ENCODE measurements at regions not wholly inside any gene's neighbourhood (a gene's known extent, or its start where the extent isn't known, plus 50 kb on each side); places are given as distances from the start of the nearest gene placed in this dataset.

- H3K79me2 ChIP-seq (ENCODE audit: low read depth): no peaks in the 10 kb centered on the region
- H3K4me1 ChIP-seq (replicated peaks; ENCODE audit: insufficient read depth): no peaks in the 10 kb centered on the region
- no peaks in the 10 kb centered on the region for H4K20me1 ChIP-seq (ENCODE audit: insufficient read depth)
- H3K4me3 ChIP-seq: no peak overlapping the region
- TF ChIP-seq CTCF (conservative IDR thresholded peaks at IDR 0.05) (no peak), EZH2 (IDR thresholded peaks at IDR 0.05; ENCODE audit: low read depth) (no peak)
- H3K9me2 ChIP-seq (ENCODE audit: insufficient read depth): no peaks in the 10 kb centered on the region
- ChIA-PET CTCF (no interaction called here), POLR2A (ENCODE audit: unreplicated experiment) (no interaction called here)
- intact Hi-C loops (cut with micrococcal nuclease; ENCODE audit: unreplicated experiment): no loop called here
- no peak overlapping the region for H2AFZ ChIP-seq
- no peak for DNase-seq
- no peaks in the 10 kb centered on the region for H3F3A ChIP-seq (ENCODE audit: insufficient read depth, low read depth)
- H3K9me3 ChIP-seq (ENCODE audit: insufficient read depth, low read depth): no peaks in the 10 kb centered on the region
- H3K27me3 ChIP-seq (ENCODE audit: insufficient read depth, low read depth): no peaks in the 10 kb centered on the region
- no peak overlapping the region for H3K4me2 ChIP-seq
- BruUV-seq (replicated peaks): no TSS peak
- no peak overlapping the region for H3K27ac ChIP-seq
- no peaks in the 10 kb centered on the region for H3K36me3 ChIP-seq (ENCODE audit: low read depth)
Observed at GRCh38 chr3:117625174-117625573, 915.6 kb downstream of the TUSC7 start.

- Histone ChIP-seq H3F3A (ENCODE audit: insufficient read depth, low read depth) (no peaks in the 10 kb centered on the region), H3K9me3 (ENCODE audit: insufficient read depth, low read depth) (no peaks in the 10 kb centered on the region), H3K36me3 (ENCODE audit: low read depth) (no peaks in the 10 kb centered on the region), H3K79me2 (ENCODE audit: low read depth) (no peaks in the 10 kb centered on the region), H3K4me1 (replicated peaks; ENCODE audit: insufficient read depth) (no peaks in the 10 kb centered on the region), H4K20me1 (ENCODE audit: insufficient read depth) (no peaks in the 10 kb centered on the region), H3K4me2 (no peak overlapping the region), H2AFZ (no peak overlapping the region), H3K27ac (no peak overlapping the region), H3K27me3 (ENCODE audit: insufficient read depth, low read depth) (no peaks in the 10 kb centered on the region), H3K9me2 (ENCODE audit: insufficient read depth) (no peaks in the 10 kb centered on the region), H3K4me3 (no peak overlapping the region)
- CTCF ChIA-PET: no interaction called here
- POLR2A ChIA-PET (ENCODE audit: unreplicated experiment): no interaction called here
- DNase-seq: no peak
- no TSS peak for BruUV-seq (replicated peaks)
- intact Hi-C loops (cut with micrococcal nuclease; ENCODE audit: unreplicated experiment): no loop called here
- TF ChIP-seq EZH2 (IDR thresholded peaks at IDR 0.05; ENCODE audit: low read depth) (no peak), CTCF (conservative IDR thresholded peaks at IDR 0.05) (no peak)
Observed at GRCh38 chr3:117626577-117626976, 917.0 kb downstream of the TUSC7 start.

GRCh38 chr3:117628823-117629291, 919.3 kb downstream of the TUSC7 start:
- ChIA-PET POLR2A (ENCODE audit: unreplicated experiment) (no interaction called here), CTCF (no interaction called here)
- Histone ChIP-seq H3K79me2 (ENCODE audit: low read depth) (no peaks in the 10 kb centered on the region), H3K4me2 (no peak overlapping the region), H3K9me3 (ENCODE audit: insufficient read depth, low read depth) (no peaks in the 10 kb centered on the region), H2AFZ (no peak overlapping the region), H4K20me1 (ENCODE audit: insufficient read depth) (no peaks in the 10 kb centered on the region), H3K27ac (no peak overlapping the region), H3K36me3 (ENCODE audit: low read depth) (no peaks in the 10 kb centered on the region), H3K27me3 (ENCODE audit: insufficient read depth, low read depth) (no peaks in the 10 kb centered on the region), H3K9me2 (ENCODE audit: insufficient read depth) (no peaks in the 10 kb centered on the region), H3F3A (ENCODE audit: insufficient read depth, low read depth) (no peaks in the 10 kb centered on the region), H3K4me3 (no peak overlapping the region), H3K4me1 (replicated peaks; ENCODE audit: insufficient read depth) (no peaks in the 10 kb centered on the region)
- no peak for DNase-seq
- TF ChIP-seq EZH2 (IDR thresholded peaks at IDR 0.05; ENCODE audit: low read depth) (no peak), CTCF (conservative IDR thresholded peaks at IDR 0.05) (no peak)
- intact Hi-C loops (cut with micrococcal nuclease; ENCODE audit: unreplicated experiment): no loop called here
- no TSS peak for BruUV-seq (replicated peaks)

All from PC-9 (cell line).